CD4-positive, alpha-beta T cell (primary cell): ENCODE measurements at regions not wholly inside any gene's neighbourhood (a gene's known extent, or its start where the extent isn't known, plus 50 kb on each side); places are given as distances from the start of the nearest gene placed in this dataset.

Experiments used
- ATAC-seq: fragments of 200-7000 bp; cut with Tn5 transposase; one replicate; pipeline ENCODE4 v1.10.0; 2022; ENCODE audit warnings: mild to moderate bottlenecking; ENCODE audit not compliant: poor library complexity
- CTCF ChIA-PET: fragments of 350-600 bp; sonication (Branson Sonifier 250); formaldehyde crosslinking; loops from one replicate; lab custom pipeline; 2021; ENCODE audit warnings: antibody characterized with exemption, inconsistent platforms; lab: Charles Lee
- POLR2A ChIA-PET: fragments of 350-600 bp; sonication (Branson Sonifier 250); formaldehyde crosslinking; loops from one replicate; lab custom pipeline; 2021; ENCODE audit warnings: antibody characterized with exemption, inconsistent platforms; lab: Charles Lee
- DNase-seq, 14 experiments: peaks; one replicate each; pipeline ENCODE4 v3.0.0-alpha.2; 2013 to 2020; ENCODE audit warnings: mixed read lengths in 2 of 14
- H3K27ac ChIP-seq, 2 donors: one replicate each; pipeline versions ENCODE4 v1.5.1 to v1.7.0; 2013; ENCODE audit warnings: low read length in 2 of 2, low read depth in 1 of 2, mild to moderate bottlenecking in 1 of 2
- H3K27me3 ChIP-seq, 2 experiments: 1 replicate in 1 of 2; 2 replicates in 1 of 2; pipeline versions ENCODE4 v1.6.1 to v1.7.0; 2013; ENCODE audit warnings: low read length in 2 of 2, control low read depth in 1 of 2, mild to moderate bottlenecking in 1 of 2, moderate library complexity in 1 of 2; ENCODE audit not compliant: insufficient read depth in 2 of 2, control insufficient read depth in 1 of 2
- H3K36me3 ChIP-seq: one replicate; pipeline ENCODE4 v1.6.1; 2013; ENCODE audit warnings: low read length, control low read depth; ENCODE audit not compliant: insufficient read depth
- H3K4me1 ChIP-seq: one replicate; pipeline ENCODE4 v1.6.1; 2013; ENCODE audit warnings: low read length, control low read depth; ENCODE audit not compliant: insufficient read depth
- H3K4me3 ChIP-seq: one replicate; pipeline ENCODE4 v1.5.1; 2013; ENCODE audit warnings: mild to moderate bottlenecking, low read length, moderate library complexity
- H3K9me3 ChIP-seq, 2 experiments: 1 replicate in 1 of 2; 2 replicates in 1 of 2; pipeline versions ENCODE4 v1.6.1 to v1.7.0; 2013; ENCODE audit warnings: low read length in 2 of 2, mild to moderate bottlenecking in 2 of 2, control low read depth in 1 of 2, moderate library complexity in 1 of 2; ENCODE audit not compliant: control insufficient read depth in 1 of 2, insufficient read depth in 1 of 2
- H3K27ac Mint-ChIP-seq: one replicate; pipeline ENCODE4 v1.8.0; 2020; ENCODE audit warnings: mixed read lengths
- H3K27me3 Mint-ChIP-seq: one replicate; pipeline ENCODE4 v1.8.0; 2021; ENCODE audit warnings: mixed read lengths
- H3K36me3 Mint-ChIP-seq: one replicate; pipeline ENCODE4 v1.8.0; 2021; ENCODE audit warnings: low read depth, mixed read lengths
- H3K4me1 Mint-ChIP-seq: one replicate; pipeline ENCODE4 v1.8.0; 2021; ENCODE audit warnings: low read depth, mixed read lengths
- H3K4me3 Mint-ChIP-seq: one replicate; pipeline ENCODE4 v1.8.0; 2020; ENCODE audit warnings: mild to moderate bottlenecking, mixed read lengths
- H3K9me3 Mint-ChIP-seq: one replicate; pipeline ENCODE4 v1.8.0; 2020; ENCODE audit warnings: mixed read lengths
- intact Hi-C, 2 experiments: fragments of 100-400 bp; cut with DNase I in 1 of 2; cut with micrococcal nuclease in 1 of 2; formaldehyde crosslinking; loops; one replicate each; pipeline versions ENCODE4 v1.15.1 to v1.9.0; 2023 to 2025; cut with DNase I, micrococcal nuclease
- TF ChIP-seq, protein P1 (sequence below): fragments of 200-600 bp; IDR thresholded peaks from one replicate; pipeline ENCODE4 v1.8.0; 2022; ENCODE audit warnings: antibody characterized with exemption, mild to moderate bottlenecking

DNA sequence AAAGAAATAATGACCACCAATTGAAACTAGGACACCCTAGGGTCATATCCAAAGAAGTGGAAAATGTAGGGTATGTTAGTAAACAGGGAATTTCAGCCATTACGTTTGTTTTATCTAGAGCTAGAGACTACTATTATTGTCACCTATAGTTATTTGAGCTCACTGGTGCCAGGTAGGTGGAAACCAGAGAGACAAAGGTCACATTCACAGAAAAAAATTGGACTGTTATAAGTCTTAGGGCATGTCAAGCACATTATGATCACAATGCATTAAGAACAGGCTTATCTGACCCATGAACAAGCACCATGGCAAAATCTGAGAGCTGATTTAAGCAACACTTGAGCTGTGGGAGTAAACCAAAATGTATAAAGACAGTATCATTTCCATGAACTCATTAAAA lies 530.1 kb upstream of the CITED2 start:
- no peaks in the 10 kb centered on the region for H3K27me3 Mint-ChIP-seq
- Histone ChIP-seq H3K27ac (no peak overlapping the region), H3K27me3 (peaks cover 0 to 3% of the 10 kb centered on the region in 2 experiments), H3K4me3 (no peak overlapping the region), H3K9me3 (no peaks in the 10 kb centered on the region), H3K4me1 (no peaks in the 10 kb centered on the region), H3K36me3 (no peaks in the 10 kb centered on the region)
- no peaks in the 10 kb centered on the region for H3K36me3 Mint-ChIP-seq
- no peak for DNase-seq
- TF ChIP-seq, protein P1, sequence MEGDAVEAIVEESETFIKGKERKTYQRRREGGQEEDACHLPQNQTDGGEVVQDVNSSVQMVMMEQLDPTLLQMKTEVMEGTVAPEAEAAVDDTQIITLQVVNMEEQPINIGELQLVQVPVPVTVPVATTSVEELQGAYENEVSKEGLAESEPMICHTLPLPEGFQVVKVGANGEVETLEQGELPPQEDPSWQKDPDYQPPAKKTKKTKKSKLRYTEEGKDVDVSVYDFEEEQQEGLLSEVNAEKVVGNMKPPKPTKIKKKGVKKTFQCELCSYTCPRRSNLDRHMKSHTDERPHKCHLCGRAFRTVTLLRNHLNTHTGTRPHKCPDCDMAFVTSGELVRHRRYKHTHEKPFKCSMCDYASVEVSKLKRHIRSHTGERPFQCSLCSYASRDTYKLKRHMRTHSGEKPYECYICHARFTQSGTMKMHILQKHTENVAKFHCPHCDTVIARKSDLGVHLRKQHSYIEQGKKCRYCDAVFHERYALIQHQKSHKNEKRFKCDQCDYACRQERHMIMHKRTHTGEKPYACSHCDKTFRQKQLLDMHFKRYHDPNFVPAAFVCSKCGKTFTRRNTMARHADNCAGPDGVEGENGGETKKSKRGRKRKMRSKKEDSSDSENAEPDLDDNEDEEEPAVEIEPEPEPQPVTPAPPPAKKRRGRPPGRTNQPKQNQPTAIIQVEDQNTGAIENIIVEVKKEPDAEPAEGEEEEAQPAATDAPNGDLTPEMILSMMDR, result no peak
- H3K9me3 Mint-ChIP-seq, result no peaks in the 10 kb centered on the region
- no peak for ATAC-seq
- no peak overlapping the region for H3K27ac Mint-ChIP-seq
- no peak overlapping the region for H3K4me3 Mint-ChIP-seq
- CTCF ChIA-PET, result no interaction called here
- POLR2A ChIA-PET, result no interaction called here
- no peaks in the 10 kb centered on the region for H3K4me1 Mint-ChIP-seq
- intact Hi-C loops, result no loop called here

DNA sequence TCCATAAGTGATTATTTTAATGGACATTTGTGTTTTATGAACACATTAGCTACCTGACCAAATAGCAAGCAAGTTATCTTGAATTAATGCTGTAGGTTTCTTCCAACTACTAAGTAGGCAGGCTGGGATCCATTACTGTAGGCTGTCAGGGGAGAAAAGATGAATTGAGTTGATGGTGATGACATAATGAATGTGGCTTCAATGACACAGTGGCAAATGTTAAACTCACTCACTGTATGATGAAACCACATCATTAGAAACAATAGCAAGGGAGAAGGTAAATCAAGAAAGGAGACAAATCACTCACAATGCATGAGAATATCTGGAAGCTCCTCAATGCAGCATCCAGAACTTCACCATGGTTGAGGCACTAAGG lies 529.7 kb upstream of the CITED2 start:
- ChIA-PET POLR2A (no interaction called here), CTCF (no interaction called here)
- no peaks in the 10 kb centered on the region for H3K9me3 Mint-ChIP-seq

DNA sequence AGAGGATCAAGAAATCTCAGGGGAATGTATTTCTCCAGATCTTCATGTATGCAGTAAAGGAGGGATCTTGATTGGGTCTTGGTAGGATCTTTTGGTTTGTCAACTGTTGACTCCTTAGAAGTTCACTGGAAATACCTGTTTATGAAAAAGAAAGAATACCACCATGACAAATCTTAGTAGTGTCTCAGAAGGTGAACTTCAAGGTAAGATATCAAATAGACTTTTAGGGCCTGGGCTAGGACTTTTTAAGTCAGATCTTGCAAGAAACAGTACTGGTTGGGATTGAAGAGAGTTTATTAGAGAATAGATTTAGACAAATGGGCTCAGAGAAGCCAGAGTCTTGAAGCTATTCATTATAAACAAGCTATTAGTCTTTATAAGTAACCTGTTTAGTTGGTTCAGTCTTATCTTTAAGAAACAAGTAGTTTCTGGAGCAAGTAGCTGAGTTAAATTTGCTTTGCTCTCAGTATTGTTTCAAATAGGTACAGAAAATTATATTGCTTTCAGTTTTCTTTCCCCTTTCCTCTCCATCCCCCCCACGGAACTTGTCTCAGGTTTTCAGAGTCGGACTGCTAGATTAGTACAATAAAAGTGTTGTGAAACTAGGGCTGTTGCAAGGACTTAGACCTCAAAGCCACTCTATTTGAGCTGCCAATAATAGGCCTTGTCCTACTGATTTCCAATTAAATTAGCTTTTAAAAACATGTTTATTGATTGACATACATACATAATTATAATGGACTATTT lies 529.1 kb upstream of the CITED2 start:
- Mint-ChIP-seq H3K4me3 (no peak overlapping the region), H3K9me3 (no peaks in the 10 kb centered on the region), H3K4me1 (no peaks in the 10 kb centered on the region), H3K36me3 (no peaks in the 10 kb centered on the region), H3K27me3 (no peaks in the 10 kb centered on the region), H3K27ac (no peak overlapping the region)
- Histone ChIP-seq H3K4me3 (no peak overlapping the region), H3K4me1 (no peaks in the 10 kb centered on the region), H3K27ac (no peak overlapping the region), H3K27me3 (peaks cover 0 to 3% of the 10 kb centered on the region in 2 experiments), H3K36me3 (no peaks in the 10 kb centered on the region), H3K9me3 (no peaks in the 10 kb centered on the region)
- ChIA-PET CTCF (no interaction called here), POLR2A (no interaction called here)
- DNase-seq (peak in 2 of 14 experiments; percentile 23 to 44), ATAC-seq (no peak)
- TF ChIP-seq, protein P1, result no peak
- intact Hi-C loops, result no loop called here

More for the DNA sequence above, 529.7 kb upstream of the CITED2 start:
- TF ChIP-seq, protein P1, result no peak
- Mint-ChIP-seq H3K27me3 (no peaks in the 10 kb centered on the region), H3K36me3 (no peaks in the 10 kb centered on the region), H3K4me1 (no peaks in the 10 kb centered on the region), H3K27ac (no peak overlapping the region), H3K4me3 (no peak overlapping the region)
- Histone ChIP-seq H3K27me3 (peaks cover 0 to 3% of the 10 kb centered on the region in 2 experiments), H3K27ac (no peak overlapping the region), H3K4me3 (no peak overlapping the region), H3K36me3 (no peaks in the 10 kb centered on the region), H3K9me3 (no peaks in the 10 kb centered on the region), H3K4me1 (no peaks in the 10 kb centered on the region)
- no peak for ATAC-seq
- intact Hi-C loops, result no loop called here
- no peak for DNase-seq
